Suprapubic skin (tissue), 4 donors: ENCODE measurements at regions not wholly inside any gene's neighbourhood (a gene's known extent, or its start where the extent isn't known, plus 50 kb on each side); places are given as distances from the start of the nearest gene placed in this dataset.
"Not testable (repeated sequence)": the region's sequence is repeated elsewhere in the genome, so short reads cannot be mapped to it uniquely, and the experiment has no call there.

Experiments used
- DNase-seq, 2 donors: peaks; one replicate each; pipeline ENCODE4 v3.0.0-alpha.2; 2019; ENCODE audit warnings: low spot score in 2 of 2
- H3K27ac ChIP-seq: fragments of 200-600 bp; sonication (generic); one replicate; pipeline ENCODE4 v1.5.1; 2019
- H3K27me3 ChIP-seq: fragments of 200-600 bp; sonication (generic); one replicate; pipeline ENCODE4 v1.5.1; 2019
- H3K36me3 ChIP-seq: fragments of 200-600 bp; sonication (generic); one replicate; pipeline ENCODE4 v1.5.1; 2019
- H3K4me1 ChIP-seq: fragments of 200-600 bp; sonication (generic); one replicate; pipeline ENCODE4 v1.5.1; 2019
- H3K4me3 ChIP-seq: fragments of 200-600 bp; sonication (generic); one replicate; pipeline ENCODE4 v1.5.1; 2019; ENCODE audit warnings: mild to moderate bottlenecking
- H3K9me3 ChIP-seq: fragments of 200-600 bp; sonication (generic); one replicate; pipeline ENCODE4 v1.5.1; 2019
- CTCF ChIP-seq, 2 donors: fragments of 200-600 bp in 1 of 2; fragments of 450-650 bp in 1 of 2; sonication (generic) in 1 of 2; IDR thresholded peaks; one replicate each; pipeline ENCODE4 v1.5.1; 2016 to 2019; ENCODE audit warnings: antibody characterized with exemption in 2 of 2, mild to moderate bottlenecking in 1 of 2, moderate library complexity in 1 of 2
- EP300 ChIP-seq: sonication (generic); formaldehyde crosslinking; IDR thresholded peaks from one replicate; pipeline ENCODE4 v1.6.1; 2017; ENCODE audit warnings: antibody characterized with exemption
- POLR2A ChIP-seq, 2 donors: fragments of 450-650 bp; IDR thresholded peaks; one replicate each; pipeline ENCODE4 v1.6.1; 2017; ENCODE audit warnings: antibody characterized with exemption in 2 of 2, mild to moderate bottlenecking in 2 of 2, moderate library complexity in 2 of 2
- POLR2AphosphoS5 ChIP-seq, 3 donors: sonication (generic); formaldehyde crosslinking; IDR thresholded peaks; one replicate each; pipeline ENCODE4 v1.6.1; 2017; ENCODE audit warnings: antibody characterized with exemption in 3 of 3
- WGBS: methylation state at CpG from one replicate; pipeline ENCODE4 v1.1.5; 2018; 5-methylcytosine and 5-hydroxymethylcytosine counted together

DNA sequence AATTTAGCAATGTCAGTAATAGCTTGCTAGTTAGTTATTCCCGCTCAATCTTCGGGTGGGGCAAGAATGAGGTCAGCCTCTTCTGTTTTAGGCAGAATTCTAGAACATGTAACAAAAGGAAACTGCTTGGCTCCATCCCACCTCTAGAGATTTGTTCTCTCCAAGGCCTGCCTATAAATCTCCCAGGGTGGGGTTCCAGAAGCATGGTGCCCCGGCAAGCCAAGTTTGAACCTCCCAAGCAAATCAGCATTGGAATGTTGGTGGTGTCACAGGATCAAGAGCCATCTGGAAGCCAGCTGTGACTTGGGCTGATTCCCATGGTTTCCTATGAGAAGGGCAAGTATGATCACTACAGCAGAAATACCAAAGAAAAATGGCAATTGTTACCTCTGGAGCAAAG is 79.8 kb upstream of the SMURF2 start:
- not testable (repeated sequence) for H3K9me3 ChIP-seq, H3K4me3 ChIP-seq, H3K36me3 ChIP-seq, H3K27me3 ChIP-seq
- DNase-seq = peak; percentile 91 to 92
- Histone ChIP-seq H3K4me1 (peaks cover 28% of the 10 kb centered on the region), H3K27ac (peak overlapping the region; percentile 66)
- TF ChIP-seq POLR2AphosphoS5 (IDR thresholded peaks at IDR 0.05) = peak in 1 of 3 donors; percentile 61
- WGBS = 20% methylated on average over 3 of the region's 3 CpGs

DNA sequence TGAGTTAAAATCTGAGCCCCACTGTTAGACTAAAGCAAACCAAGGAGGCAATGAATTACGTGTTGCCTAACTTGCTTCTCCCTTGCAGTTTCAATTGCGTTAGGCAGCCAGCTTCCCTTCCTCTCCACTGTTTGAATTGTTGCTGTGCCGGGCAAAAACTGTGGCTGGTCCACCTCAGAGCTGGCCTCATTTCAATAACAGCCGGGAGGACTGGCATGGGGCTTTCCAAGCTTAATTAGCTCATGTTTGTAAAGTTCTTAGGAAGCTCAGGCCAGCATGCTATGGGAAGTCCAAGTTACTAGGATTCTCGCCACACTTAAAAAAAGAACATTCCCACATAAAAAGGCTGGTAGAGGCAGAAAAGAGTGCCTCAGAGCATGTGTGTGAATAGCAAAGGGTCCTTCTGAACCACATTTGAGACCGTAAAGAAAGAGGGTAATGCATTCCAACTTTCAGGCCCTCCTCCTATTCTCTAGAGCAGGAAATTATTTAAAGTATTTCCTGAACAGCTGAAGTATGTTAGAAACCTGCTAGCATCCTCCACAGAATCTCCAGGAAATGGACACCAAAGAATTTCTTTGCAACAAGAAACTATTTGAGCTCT is 79.0 kb upstream of the SMURF2 start:
- TF ChIP-seq EP300 = no peak
- 26% methylated on average over 6 of the region's 6 CpGs for WGBS
- H3K27ac ChIP-seq = peak overlapping the region; percentile 66
- H3K9me3 ChIP-seq = no peaks in the 10 kb centered on the region
- peaks cover 25% of the 10 kb centered on the region for H3K4me1 ChIP-seq
- no peaks in the 10 kb centered on the region for H3K27me3 ChIP-seq
- peak; percentile 65 to 73 for DNase-seq
- H3K36me3 ChIP-seq = no peaks in the 10 kb centered on the region
- no peak overlapping the region for H3K4me3 ChIP-seq

DNA sequence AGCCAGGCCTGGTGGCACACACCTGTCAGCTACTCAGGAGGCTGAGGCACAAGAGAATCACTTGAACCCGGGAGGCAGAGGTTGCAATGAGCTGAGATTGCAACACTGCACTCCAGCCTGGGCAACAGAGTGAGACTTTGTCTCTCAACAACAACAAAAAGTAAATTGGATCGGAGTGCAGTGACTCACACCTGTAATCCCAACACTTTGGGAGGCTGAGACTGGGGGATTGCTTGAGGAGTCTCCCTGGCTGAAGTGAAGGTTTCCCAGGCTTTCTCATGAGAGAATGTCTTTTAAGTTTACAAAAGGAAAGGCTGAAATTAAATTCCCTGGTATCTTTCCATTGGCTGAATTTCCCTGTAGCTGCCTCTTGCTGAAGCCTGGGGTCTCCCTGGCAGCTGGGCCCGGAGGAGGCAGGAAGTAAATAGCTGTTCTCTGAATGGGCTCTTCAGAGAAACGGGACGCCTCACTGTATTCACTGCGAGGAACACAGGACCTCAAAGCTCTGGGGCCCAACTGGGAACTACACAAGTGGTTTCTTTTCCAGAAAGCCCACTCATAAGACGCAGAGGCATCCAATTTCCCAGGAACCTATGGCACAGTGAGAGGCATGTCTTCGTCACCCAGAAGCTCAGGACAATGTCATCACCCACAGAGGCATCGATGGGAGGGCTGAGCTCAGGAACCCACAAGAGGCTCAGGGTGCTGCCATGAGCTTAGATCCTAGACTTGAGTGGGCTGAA is 77.4 kb upstream of the SMURF2 start:
- peak; percentile 40 to 45 for DNase-seq
- H3K9me3 ChIP-seq = no peaks in the 10 kb centered on the region
- TF ChIP-seq CTCF (IDR thresholded peaks at IDR 0.05) = no peak
- TF ChIP-seq EP300 = no peak
- no peak for TF ChIP-seq POLR2A (IDR thresholded peaks at IDR 0.05)
- no peak for TF ChIP-seq POLR2AphosphoS5 (IDR thresholded peaks at IDR 0.05)
- H3K27ac ChIP-seq = peak overlapping the region; percentile 24
- WGBS = 65% methylated on average over 6 of the region's 9 CpGs
- H3K4me3 ChIP-seq = no peak overlapping the region
- no peaks in the 10 kb centered on the region for H3K36me3 ChIP-seq
- peaks cover 25% of the 10 kb centered on the region for H3K4me1 ChIP-seq
- no peaks in the 10 kb centered on the region for H3K27me3 ChIP-seq

DNA sequence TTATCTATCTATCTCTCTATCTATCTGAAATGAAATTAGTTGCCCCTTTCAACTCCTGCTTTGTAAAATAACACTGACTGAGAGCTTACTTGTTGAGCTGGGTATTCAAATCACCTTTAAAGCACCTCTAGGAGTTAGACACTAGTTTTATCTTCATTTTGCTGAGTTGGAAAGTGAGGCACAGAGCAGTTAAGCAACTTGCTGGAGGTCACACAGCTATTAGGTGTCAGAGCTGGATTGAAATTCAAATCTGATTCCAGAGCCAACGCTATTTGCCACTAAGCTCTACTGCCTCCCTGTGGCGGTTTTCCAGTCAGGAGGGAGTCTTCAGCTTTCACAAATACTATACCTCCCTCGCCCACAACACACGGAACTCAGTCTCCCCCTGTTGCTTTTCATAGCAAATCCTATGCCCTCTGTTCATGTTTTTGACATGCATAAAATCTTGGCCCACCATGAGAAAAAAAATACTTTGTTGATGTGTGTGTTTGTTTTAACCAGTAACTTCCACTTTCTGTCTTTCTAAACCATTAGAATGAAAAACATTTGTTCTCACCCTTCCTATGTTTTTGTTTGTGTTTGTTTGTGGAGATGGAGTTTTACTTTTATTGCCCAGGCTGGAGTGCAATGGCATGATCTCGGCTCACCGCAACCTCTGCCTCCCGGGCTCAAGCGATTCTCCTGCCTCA is 74.8 kb upstream of the SMURF2 start:
- Histone ChIP-seq H3K36me3 (no peaks in the 10 kb centered on the region), H3K4me1 (peaks cover 19% of the 10 kb centered on the region), H3K9me3 (no peaks in the 10 kb centered on the region), H3K4me3 (no peak overlapping the region), H3K27ac (no peak overlapping the region), H3K27me3 (no peaks in the 10 kb centered on the region)
- DNase-seq = peak in 1 of 2 donors; percentile 3
- 66% methylated on average over 8 of the region's 8 CpGs for WGBS
- TF ChIP-seq CTCF (IDR thresholded peaks at IDR 0.05) = peak; percentile 9 to 35
- TF ChIP-seq EP300 = no peak

- peak in 1 of 2 donors; percentile 58 for DNase-seq
- H3K9me3 ChIP-seq = no peaks in the 10 kb centered on the region
- 69% methylated on average over 12 of the region's 12 CpGs for WGBS
- H3K36me3 ChIP-seq = no peaks in the 10 kb centered on the region
- peaks cover 7% of the 10 kb centered on the region for H3K4me1 ChIP-seq
- no peaks in the 10 kb centered on the region for H3K27me3 ChIP-seq
- no peak overlapping the region for H3K4me3 ChIP-seq
- TF ChIP-seq CTCF (IDR thresholded peaks at IDR 0.05) = no peak
- no peak for TF ChIP-seq POLR2A (IDR thresholded peaks at IDR 0.05)
- TF ChIP-seq POLR2AphosphoS5 (IDR thresholded peaks at IDR 0.05) = no peak
- TF ChIP-seq EP300 = no peak
- no peak overlapping the region for H3K27ac ChIP-seq
These were observed 70.4 kb upstream of the SMURF2 start for GRCh38 chr17:64732336-64733006.

- H3K4me3 ChIP-seq, H3K27me3 ChIP-seq, H3K27ac ChIP-seq, DNase-seq, H3K9me3 ChIP-seq, H3K36me3 ChIP-seq, H3K4me1 ChIP-seq: not testable (repeated sequence)
- WGBS = 92% methylated on average over 6 of the region's 6 CpGs
These were observed 67.9 kb upstream of the SMURF2 start for GRCh38 chr17:64730023-64730422.
